ENCODE measurements at regions not wholly inside any gene's neighbourhood (a gene's known extent, or its start where the extent isn't known, plus 50 kb on each side); places are given as distances from the start of the nearest gene placed in this dataset.

DNA sequence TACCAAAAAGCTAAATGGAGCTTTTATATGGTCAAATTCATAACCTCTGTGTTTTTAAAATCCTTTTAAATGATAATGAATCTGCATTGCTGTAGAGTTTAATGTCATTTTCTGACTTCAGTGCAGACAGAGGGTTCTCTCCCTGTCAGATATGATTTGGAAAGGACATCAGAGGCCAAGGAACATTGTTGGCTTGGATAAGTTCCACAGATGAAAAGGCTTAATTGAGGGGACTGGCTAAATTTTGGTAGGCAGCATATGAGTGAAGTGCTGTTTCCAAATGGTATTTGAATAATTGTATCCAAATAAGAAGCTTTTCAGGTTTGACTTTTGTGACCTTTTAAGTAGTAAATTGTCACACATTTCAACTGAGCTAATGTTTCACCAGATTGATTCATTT lies 124.6 kb upstream of the KCNH7 start:
- TF ChIP-seq, protein P1, sequence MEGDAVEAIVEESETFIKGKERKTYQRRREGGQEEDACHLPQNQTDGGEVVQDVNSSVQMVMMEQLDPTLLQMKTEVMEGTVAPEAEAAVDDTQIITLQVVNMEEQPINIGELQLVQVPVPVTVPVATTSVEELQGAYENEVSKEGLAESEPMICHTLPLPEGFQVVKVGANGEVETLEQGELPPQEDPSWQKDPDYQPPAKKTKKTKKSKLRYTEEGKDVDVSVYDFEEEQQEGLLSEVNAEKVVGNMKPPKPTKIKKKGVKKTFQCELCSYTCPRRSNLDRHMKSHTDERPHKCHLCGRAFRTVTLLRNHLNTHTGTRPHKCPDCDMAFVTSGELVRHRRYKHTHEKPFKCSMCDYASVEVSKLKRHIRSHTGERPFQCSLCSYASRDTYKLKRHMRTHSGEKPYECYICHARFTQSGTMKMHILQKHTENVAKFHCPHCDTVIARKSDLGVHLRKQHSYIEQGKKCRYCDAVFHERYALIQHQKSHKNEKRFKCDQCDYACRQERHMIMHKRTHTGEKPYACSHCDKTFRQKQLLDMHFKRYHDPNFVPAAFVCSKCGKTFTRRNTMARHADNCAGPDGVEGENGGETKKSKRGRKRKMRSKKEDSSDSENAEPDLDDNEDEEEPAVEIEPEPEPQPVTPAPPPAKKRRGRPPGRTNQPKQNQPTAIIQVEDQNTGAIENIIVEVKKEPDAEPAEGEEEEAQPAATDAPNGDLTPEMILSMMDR (IDR thresholded peaks at IDR 0.05): no peak
- TF ChIP-seq POLR2A (IDR thresholded peaks at IDR 0.05): no peak
- Histone ChIP-seq H3K36me3 (replicated peaks in 1 of 2) (no peaks in the 10 kb centered on the region), H3K27me3 (no peaks in the 10 kb centered on the region), H3K9me3 (replicated peaks in 1 of 3) (peaks cover 0 to 4% (median 0%) of the 10 kb centered on the region in 3 donors), H3K4me1 (replicated peaks in 1 of 2) (no peaks in the 10 kb centered on the region), H3K4me3 (no peak overlapping the region), H3K27ac (no peak overlapping the region)
- intact Hi-C loops (cut with DNase I): no loop called here
- DNase-seq: no peak

DNA sequence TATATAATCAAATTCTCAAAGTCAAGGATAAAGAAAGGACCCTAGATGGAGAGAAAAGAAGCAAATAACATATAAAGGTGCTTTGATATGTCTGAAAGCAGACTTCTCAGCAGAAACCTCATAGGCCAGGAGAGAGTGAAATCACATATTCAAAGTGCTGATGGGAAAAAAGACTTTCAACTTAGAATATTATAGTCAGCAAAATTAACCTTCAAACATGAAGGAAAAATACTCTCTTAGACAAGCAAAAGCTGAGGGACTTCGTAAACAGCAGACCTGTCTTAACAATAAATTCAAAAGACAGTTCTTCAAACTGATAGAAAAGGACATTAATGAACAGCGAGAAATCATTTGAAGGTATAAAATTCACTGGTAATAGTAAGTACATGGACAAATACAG lies 107.2 kb upstream of the KCNH7 start:
- H3K9me3 ChIP-seq (replicated peaks in 1 of 3): no peaks in the 10 kb centered on the region
- H3K36me3 ChIP-seq (replicated peaks in 1 of 2): no peaks in the 10 kb centered on the region
- intact Hi-C loops (cut with DNase I): no loop called here
- no peak overlapping the region for H3K27ac ChIP-seq
- H3K4me1 ChIP-seq (replicated peaks in 1 of 2): no peaks in the 10 kb centered on the region
- H3K4me3 ChIP-seq: no peak overlapping the region
- 75 to 91% (median 81%) methylated on average over 2 of the region's 2 CpGs for WGBS, 4 donors
- TF ChIP-seq POLR2A (IDR thresholded peaks at IDR 0.05): no peak
- TF ChIP-seq, protein P1 (IDR thresholded peaks at IDR 0.05): no peak
- no peaks in the 10 kb centered on the region for H3K27me3 ChIP-seq
- DNase-seq: no peak

DNA sequence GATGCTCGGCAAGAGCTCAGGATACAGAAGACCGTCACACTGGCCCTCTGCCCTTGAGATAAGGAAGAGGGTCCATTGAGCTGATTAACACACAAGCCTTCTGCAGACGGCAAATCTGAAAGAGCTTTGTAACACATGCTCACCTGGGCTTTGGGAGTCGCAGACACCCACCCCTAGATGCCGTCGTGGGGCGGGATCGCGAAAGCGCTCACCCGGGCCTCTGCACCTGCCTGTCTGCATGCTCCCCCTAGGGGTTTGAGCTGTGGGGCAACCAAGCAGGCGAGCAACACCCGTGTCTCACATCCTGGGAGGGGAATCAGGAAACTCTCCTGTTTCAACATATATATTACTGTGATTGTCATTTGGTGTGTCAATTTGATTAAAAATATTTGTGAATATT lies 99.8 kb upstream of the KCNH7 start:
- H3K4me3 ChIP-seq: no peak overlapping the region
- no peak overlapping the region for H3K27ac ChIP-seq
- intact Hi-C loops (cut with DNase I): no loop called here
- TF ChIP-seq POLR2A (IDR thresholded peaks at IDR 0.05): no peak
- TF ChIP-seq, protein P1 (IDR thresholded peaks at IDR 0.05): no peak
- H3K4me1 ChIP-seq (replicated peaks in 1 of 2): no peaks in the 10 kb centered on the region
- no peaks in the 10 kb centered on the region for H3K36me3 ChIP-seq (replicated peaks in 1 of 2)
- no peaks in the 10 kb centered on the region for H3K27me3 ChIP-seq
- no peaks in the 10 kb centered on the region for H3K9me3 ChIP-seq (replicated peaks in 1 of 3)
- no peak for DNase-seq
- WGBS, 4 donors: 74 to 92% (median 84%) methylated on average over 12 to 13 of the region's 13 CpGs

DNA sequence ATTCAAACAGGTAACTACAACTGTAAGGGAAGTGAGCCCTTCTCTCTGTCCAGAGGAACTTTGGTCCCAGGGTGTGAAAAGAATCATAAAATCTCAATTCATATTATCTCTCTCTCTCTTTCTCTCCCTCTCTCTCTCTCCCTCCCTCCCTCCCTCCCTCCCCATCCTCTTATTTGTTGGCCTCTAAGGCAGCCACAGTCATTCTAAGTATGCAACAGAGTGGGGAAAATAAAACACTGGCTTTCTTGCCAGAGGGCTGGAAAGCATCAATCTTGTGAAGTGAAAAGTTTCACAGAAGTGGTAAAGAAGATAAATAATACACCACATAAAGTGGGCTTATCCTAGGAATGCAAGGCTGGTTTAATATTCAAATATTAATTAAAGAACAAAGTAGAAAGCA lies 95.6 kb upstream of the KCNH7 start:
- no peak overlapping the region for H3K4me3 ChIP-seq
- TF ChIP-seq POLR2A (IDR thresholded peaks at IDR 0.05): no peak
- TF ChIP-seq, protein P1 (IDR thresholded peaks at IDR 0.05): no peak
- H3K36me3 ChIP-seq (replicated peaks in 1 of 2): no peaks in the 10 kb centered on the region
- no peak for DNase-seq
- intact Hi-C loops (cut with DNase I): no loop called here
- H3K27ac ChIP-seq: no peak overlapping the region
- H3K9me3 ChIP-seq (replicated peaks in 1 of 3): no peaks in the 10 kb centered on the region
- no peaks in the 10 kb centered on the region for H3K27me3 ChIP-seq
- no peaks in the 10 kb centered on the region for H3K4me1 ChIP-seq (replicated peaks in 1 of 2)
